ENCODE measurements at regions not wholly inside any gene's neighbourhood (a gene's known extent, or its start where the extent isn't known, plus 50 kb on each side); places are given as distances from the start of the nearest gene placed in this dataset.

DNA sequence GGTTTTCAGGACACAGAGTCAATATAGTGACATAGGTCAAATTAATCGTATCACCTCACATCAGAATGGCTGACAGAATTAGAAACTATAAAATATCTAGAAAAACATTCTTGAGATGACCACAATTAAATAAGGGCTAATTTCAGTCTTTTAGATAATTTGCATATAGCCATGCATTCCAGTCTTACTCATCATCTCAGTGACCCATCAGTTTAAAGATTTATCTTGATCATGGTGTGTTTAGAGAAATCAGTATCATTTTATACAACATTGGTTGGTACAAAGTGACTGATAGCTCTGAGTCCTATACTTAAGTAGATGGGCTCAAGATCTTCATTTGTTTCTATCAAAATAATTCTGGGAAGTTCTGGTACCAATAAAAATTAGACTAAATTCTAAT is 262.3 kb upstream of the SNX7 start:
- H3K79me2 ChIP-seq (ENCODE audit: insufficient read depth, low read length) = no peaks in the 10 kb centered on the region
- no peaks in the 10 kb centered on the region for H3K27me3 ChIP-seq (ENCODE audit: control insufficient read depth in 2 of 2, insufficient read depth in 2 of 2, low read length in 2 of 2)
- WGBS (ENCODE audit: insufficient coverage) = no CpG with 5 or more reads among the region's 1 CpG
- H3K36me3 ChIP-seq (replicated peaks in 1 of 2; ENCODE audit: control insufficient read depth in 1 of 2, insufficient read depth in 2 of 2, low read length in 2 of 2) = no peaks in the 10 kb centered on the region
- Mint-ChIP-seq H3K9me3 (peaks cover 0 to 6% (median 0%) of the 10 kb centered on the region in 7 donors), H3K4me3 (no peak overlapping the region), H3K4me1 (peaks cover 24% of the 10 kb centered on the region), H3K27ac (no peak overlapping the region), H3K27me3 (ENCODE audit: low read depth in 3 of 3) (peaks cover 0 to 4% (median 0%) of the 10 kb centered on the region in 3 donors), H3K36me3 (no peaks in the 10 kb centered on the region)
- H3K4me2 ChIP-seq (replicated peaks; ENCODE audit: extremely low read depth, low read length, poor library complexity, severe bottlenecking) = no peak overlapping the region
- H3K9me3 ChIP-seq (replicated peaks in 1 of 2; ENCODE audit: control insufficient read depth in 1 of 2, insufficient read depth in 1 of 2, low read length in 2 of 2) = no peaks in the 10 kb centered on the region
- intact Hi-C loops (cut with micrococcal nuclease) = no loop called here
- no peaks in the 10 kb centered on the region for H4K20me1 ChIP-seq (ENCODE audit: insufficient read depth, low read length)
- H3K4me3 ChIP-seq (replicated peaks in 1 of 3; ENCODE audit: low read depth in 2 of 3, low read length in 3 of 3) = no peak overlapping the region
- no peak overlapping the region for H2AFZ ChIP-seq (ENCODE audit: insufficient read depth, low read depth, low read length, poor library complexity, severe bottlenecking)
- no peak overlapping the region for H3K9ac ChIP-seq (ENCODE audit: insufficient read depth, low read length, poor library complexity, severe bottlenecking)
- TF ChIP-seq, protein P1, sequence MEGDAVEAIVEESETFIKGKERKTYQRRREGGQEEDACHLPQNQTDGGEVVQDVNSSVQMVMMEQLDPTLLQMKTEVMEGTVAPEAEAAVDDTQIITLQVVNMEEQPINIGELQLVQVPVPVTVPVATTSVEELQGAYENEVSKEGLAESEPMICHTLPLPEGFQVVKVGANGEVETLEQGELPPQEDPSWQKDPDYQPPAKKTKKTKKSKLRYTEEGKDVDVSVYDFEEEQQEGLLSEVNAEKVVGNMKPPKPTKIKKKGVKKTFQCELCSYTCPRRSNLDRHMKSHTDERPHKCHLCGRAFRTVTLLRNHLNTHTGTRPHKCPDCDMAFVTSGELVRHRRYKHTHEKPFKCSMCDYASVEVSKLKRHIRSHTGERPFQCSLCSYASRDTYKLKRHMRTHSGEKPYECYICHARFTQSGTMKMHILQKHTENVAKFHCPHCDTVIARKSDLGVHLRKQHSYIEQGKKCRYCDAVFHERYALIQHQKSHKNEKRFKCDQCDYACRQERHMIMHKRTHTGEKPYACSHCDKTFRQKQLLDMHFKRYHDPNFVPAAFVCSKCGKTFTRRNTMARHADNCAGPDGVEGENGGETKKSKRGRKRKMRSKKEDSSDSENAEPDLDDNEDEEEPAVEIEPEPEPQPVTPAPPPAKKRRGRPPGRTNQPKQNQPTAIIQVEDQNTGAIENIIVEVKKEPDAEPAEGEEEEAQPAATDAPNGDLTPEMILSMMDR (IDR thresholded peaks at IDR 0.05) = no peak
- no peak overlapping the region for H3K27ac ChIP-seq (ENCODE audit: low read depth in 1 of 2, low read length in 2 of 2)
- H3K4me1 ChIP-seq (ENCODE audit: control insufficient read depth in 1 of 2, insufficient read depth in 2 of 2, low read length in 2 of 2) = peaks cover 13 to 18% of the 10 kb centered on the region in 2 donors
- no peak for DNase-seq

DNA sequence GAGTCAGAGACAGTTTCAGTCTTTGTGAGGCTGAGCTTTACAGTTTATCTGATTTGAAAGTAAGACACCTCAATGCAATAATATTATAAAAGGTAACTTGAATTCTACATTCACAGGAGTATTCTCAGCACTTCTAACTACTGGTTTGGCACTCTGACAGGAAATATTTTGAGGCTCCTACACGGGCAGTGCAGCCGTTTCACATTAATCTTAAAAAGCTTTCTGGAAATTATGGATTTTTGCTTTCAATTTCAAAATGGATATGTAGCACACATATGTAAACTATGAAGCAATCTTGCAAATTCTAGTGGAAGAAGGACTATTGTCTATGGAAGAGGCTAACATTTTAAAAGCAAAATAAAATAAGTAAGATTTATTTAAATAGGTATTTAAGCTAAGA is 262.9 kb upstream of the SNX7 start:
- Histone ChIP-seq H3K4me2 (replicated peaks; ENCODE audit: extremely low read depth, low read length, poor library complexity, severe bottlenecking) (no peak overlapping the region), H3K79me2 (ENCODE audit: insufficient read depth, low read length) (no peaks in the 10 kb centered on the region), H3K27me3 (ENCODE audit: control insufficient read depth in 2 of 2, insufficient read depth in 2 of 2, low read length in 2 of 2) (no peaks in the 10 kb centered on the region), H3K4me3 (replicated peaks in 1 of 3; ENCODE audit: low read depth in 2 of 3, low read length in 3 of 3) (peak overlapping the region in 1 of 3 experiments; percentile 22), H3K9ac (ENCODE audit: insufficient read depth, low read length, poor library complexity, severe bottlenecking) (no peak overlapping the region), H3K9me3 (replicated peaks in 1 of 2; ENCODE audit: control insufficient read depth in 1 of 2, insufficient read depth in 1 of 2, low read length in 2 of 2) (no peaks in the 10 kb centered on the region), H3K27ac (ENCODE audit: low read depth in 1 of 2, low read length in 2 of 2) (no peak overlapping the region), H2AFZ (ENCODE audit: insufficient read depth, low read depth, low read length, poor library complexity, severe bottlenecking) (no peak overlapping the region), H4K20me1 (ENCODE audit: insufficient read depth, low read length) (no peaks in the 10 kb centered on the region), H3K4me1 (ENCODE audit: control insufficient read depth in 1 of 2, insufficient read depth in 2 of 2, low read length in 2 of 2) (peaks cover 9 to 12% of the 10 kb centered on the region in 2 donors), H3K36me3 (replicated peaks in 1 of 2; ENCODE audit: control insufficient read depth in 1 of 2, insufficient read depth in 2 of 2, low read length in 2 of 2) (no peaks in the 10 kb centered on the region)
- H3K9me3 Mint-ChIP-seq = peaks cover 0 to 6% (median 0%) of the 10 kb centered on the region in 7 donors
- peak overlapping the region in 1 of 2 donors; percentile 63 for H3K4me3 Mint-ChIP-seq
- H3K4me1 Mint-ChIP-seq = peaks cover 18% of the 10 kb centered on the region
- intact Hi-C loops (cut with micrococcal nuclease) = no loop called here
- DNase-seq = no peak
- no peak overlapping the region for H3K27ac Mint-ChIP-seq
- no peaks in the 10 kb centered on the region for H3K36me3 Mint-ChIP-seq
- no CpG with 5 or more reads among the region's 2 CpGs for WGBS (ENCODE audit: insufficient coverage)
- TF ChIP-seq, protein P1 (IDR thresholded peaks at IDR 0.05) = no peak
- peaks cover 0 to 4% (median 0%) of the 10 kb centered on the region in 3 donors for H3K27me3 Mint-ChIP-seq (ENCODE audit: low read depth in 3 of 3)
